Endothelial cell of umbilical vein (primary cell): ENCODE measurements at regions not wholly inside any gene's neighbourhood (a gene's known extent, or its start where the extent isn't known, plus 50 kb on each side); places are given as distances from the start of the nearest gene placed in this dataset.

Source experiments
- BruUV-seq: library from RNA; stranded (reverse); fragments of 400-500 nt; replicated peaks from 2 replicates; lab custom pipeline; 2021; lab: Mats Ljungman, UMichigan
- CTCF ChIA-PET: fragments of 300-600, 350-600 bp; sonication (Branson Sonifier 250); formaldehyde crosslinking; loops from one replicate; lab custom pipeline; 2021; ENCODE audit warnings: antibody characterized with exemption, inconsistent platforms; lab: Charles Lee
- POLR2A ChIA-PET: fragments of 300-600, 350-600 bp; sonication (Branson Sonifier 250); formaldehyde crosslinking; loops from one replicate; lab custom pipeline; 2021; ENCODE audit warnings: antibody characterized with exemption, inconsistent platforms; lab: Charles Lee
- DNase-seq: peaks from one replicate; pipeline ENCODE4 v3.0.0-alpha.2; 2011; ENCODE audit warnings: low read depth, low spot score
- FAIRE-seq: peaks from 2 replicates; lab custom pipeline; 2011; peaks lifted over from hg19 to GRCh38; lab: Jason Lieb, UNC
- H2AFZ ChIP-seq: 2 replicates; pipeline ENCODE4 v1.6.0; 2012; ENCODE audit warnings: low read depth, low read length, control low read depth, inconsistent platforms
- H3K27ac ChIP-seq: 2 replicates; pipeline ENCODE4 v1.5.1; 2011; ENCODE audit warnings: low read depth, mild to moderate bottlenecking, control low read depth, low read length, moderate library complexity; ENCODE audit not compliant: insufficient read depth
- H3K27me3 ChIP-seq, 2 experiments: 2 replicates each; pipeline versions ENCODE4 v1.6.0 to v1.6.1; 2011; ENCODE audit warnings: low read length in 2 of 2, mixed read lengths in 1 of 2; ENCODE audit not compliant: control insufficient read depth in 2 of 2, insufficient read depth in 2 of 2
- H3K36me3 ChIP-seq, 2 experiments: 2 replicates in 1 of 2; 3 replicates in 1 of 2; pipeline ENCODE4 v1.5.1; 2011; ENCODE audit warnings: low read length in 2 of 2, mild to moderate bottlenecking in 1 of 2, moderate library complexity in 1 of 2; ENCODE audit not compliant: control insufficient read depth in 2 of 2, insufficient read depth in 2 of 2; ENCODE audit errors: extremely low read depth in 1 of 2
- H3K4me1 ChIP-seq: 3 replicates; pipeline ENCODE4 v1.5.1; 2011; ENCODE audit warnings: mild to moderate bottlenecking, low read length; ENCODE audit not compliant: control insufficient read depth, insufficient read depth; ENCODE audit errors: extremely low read depth
- H3K4me2 ChIP-seq: 2 replicates; pipeline ENCODE4 v1.6.1; 2011; ENCODE audit warnings: low read length, control low read depth, mixed read lengths; ENCODE audit not compliant: insufficient read depth
- H3K4me3 ChIP-seq, 3 experiments: fragments of 200-600 bp in 1 of 3; sonication (generic), shearing (Covaris generic) in 1 of 3; replicated peaks in 1 of 3; 2 replicates each; pipeline ENCODE4 v1.5.1; 2011 to 2016; ENCODE audit warnings: control low read depth in 3 of 3, low read length in 3 of 3, mild to moderate bottlenecking in 2 of 3, inconsistent platforms in 1 of 3, low read depth in 1 of 3, moderate library complexity in 1 of 3; ENCODE audit not compliant: insufficient read depth in 1 of 3
- H3K79me2 ChIP-seq: 2 replicates; pipeline ENCODE4 v1.6.0; 2012; ENCODE audit warnings: low read length, inconsistent platforms; ENCODE audit not compliant: control insufficient read depth, insufficient read depth
- H3K9ac ChIP-seq: replicated peaks from 2 replicates; pipeline ENCODE3; 2011; ENCODE audit warnings: low read length, control low read depth; ENCODE audit not compliant: insufficient read depth; ENCODE audit errors: extremely low read depth
- H3K9me1 ChIP-seq: replicated peaks from 3 replicates; pipeline ENCODE4 v1.6.0; 2011; ENCODE audit warnings: mild to moderate bottlenecking, low read length; ENCODE audit not compliant: control insufficient read depth, insufficient read depth; ENCODE audit errors: extremely low read depth
- H3K9me3 ChIP-seq: replicated peaks from 2 replicates; pipeline ENCODE4 v1.5.1; 2012; ENCODE audit warnings: low read length, inconsistent platforms; ENCODE audit not compliant: control insufficient read depth, insufficient read depth
- H4K20me1 ChIP-seq: replicated peaks from 2 replicates; pipeline ENCODE3; 2011; ENCODE audit warnings: mild to moderate bottlenecking, low read length; ENCODE audit not compliant: control insufficient read depth, insufficient read depth; ENCODE audit errors: extremely low read depth
- EZH2 ChIP-seq: IDR thresholded peaks from 2 replicates; pipeline ENCODE4 v1.6.1; 2012; ENCODE audit warnings: borderline replicate concordance, low read depth, mild to moderate bottlenecking, moderate library complexity, low read length, inconsistent platforms; ENCODE audit not compliant: severe bottlenecking
- FOS ChIP-seq: IDR thresholded peaks from 2 replicates; pipeline ENCODE4 v1.6.1; 2011; ENCODE audit warnings: mild to moderate bottlenecking, low read length, moderate library complexity, borderline replicate concordance; ENCODE audit not compliant: insufficient read depth
- GATA2 ChIP-seq: IDR thresholded peaks from 2 replicates; pipeline ENCODE4 v1.7.0; 2011; ENCODE audit warnings: low read depth, mild to moderate bottlenecking, moderate library complexity, mixed read lengths, low read length; ENCODE audit not compliant: insufficient read length, insufficient read depth
- JUN ChIP-seq: IDR thresholded peaks from 2 replicates; pipeline ENCODE4 v1.6.1; 2011; ENCODE audit warnings: borderline replicate concordance, low read depth; ENCODE audit not compliant: insufficient read length, insufficient read depth
- MYC ChIP-seq: IDR thresholded peaks from one replicate; pipeline ENCODE4 v1.6.1; 2011; ENCODE audit warnings: mild to moderate bottlenecking, low read depth, low read length
- POLR2A ChIP-seq: IDR thresholded peaks from 2 replicates; pipeline ENCODE4 v1.6.1; 2012; ENCODE audit warnings: low read depth, mild to moderate bottlenecking, control low read depth, low read length
- POLR2AphosphoS5 ChIP-seq: IDR thresholded peaks from 2 replicates; pipeline ENCODE4 v1.6.1; 2012; ENCODE audit warnings: low read depth, mild to moderate bottlenecking, control low read depth, low read length, moderate library complexity; ENCODE audit not compliant: insufficient read depth
- dilution Hi-C: fragments of 300-500 bp; cut with MboI; formaldehyde crosslinking; loops from one replicate; pipeline ENCODE4 v1.15.0; 2019; ENCODE audit warnings: low sequenced_read_pairs; ENCODE audit not compliant: extremely low pct_ligation_motif_present
- intact Hi-C: fragments of 100-400 bp; cut with micrococcal nuclease; formaldehyde crosslinking; loops from one replicate; pipeline ENCODE4 v1.10.0; 2022
- TF ChIP-seq, protein P1 (sequence below), 2 donors: IDR thresholded peaks; 1 replicate in 1 of 2; 2 replicates in 1 of 2; pipeline ENCODE4 v1.5.1; 2011; ENCODE audit warnings: low read length in 2 of 2, mild to moderate bottlenecking in 2 of 2, moderate library complexity in 2 of 2, control low read depth in 1 of 2, inconsistent platforms in 1 of 2, low read depth in 1 of 2; ENCODE audit not compliant: insufficient read depth in 1 of 2; ENCODE audit errors: extremely low read depth in 1 of 2
- TF ChIP-seq, protein P2 (sequence below): IDR thresholded peaks from 2 replicates; pipeline ENCODE4 v1.6.1; 2011; ENCODE audit not compliant: insufficient read depth, insufficient read length

DNA sequence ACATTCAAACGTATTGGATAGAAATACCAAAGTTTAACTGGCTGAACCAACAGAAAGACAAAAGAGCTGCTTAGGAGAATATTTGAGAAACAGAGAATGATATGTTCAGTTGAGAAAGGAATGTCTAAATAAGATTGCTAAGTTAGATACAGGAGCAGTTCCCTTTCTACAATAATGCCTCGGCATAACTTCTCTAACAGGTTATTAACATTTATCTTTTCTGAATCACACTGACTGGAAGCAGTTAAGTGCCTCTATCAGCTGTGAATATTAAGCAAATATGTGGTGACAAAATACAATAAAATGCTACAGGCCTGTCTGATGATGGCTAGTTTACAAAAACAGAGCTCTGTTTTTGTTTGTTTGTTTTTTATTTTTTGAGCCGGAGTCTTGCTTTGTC is 121.9 kb downstream of the KCNK1 start:
- dilution Hi-C loops = no loop called here
- no peaks in the 10 kb centered on the region for H3K36me3 ChIP-seq
- no peak overlapping the region for H3K4me3 ChIP-seq
- peaks cover 2% of the 10 kb centered on the region for H3K9me3 ChIP-seq
- H3K27ac ChIP-seq = no peak overlapping the region
- H3K4me2 ChIP-seq = no peak overlapping the region
- H3K27me3 ChIP-seq = no peaks in the 10 kb centered on the region
- H3K9me1 ChIP-seq = no peaks in the 10 kb centered on the region
- no peaks in the 10 kb centered on the region for H4K20me1 ChIP-seq
- no peak overlapping the region for H3K9ac ChIP-seq
- intact Hi-C loops = no loop called here
- H3K4me1 ChIP-seq = no peaks in the 10 kb centered on the region
- BruUV-seq = no TSS peak
- H2AFZ ChIP-seq = no peak overlapping the region
- FAIRE-seq = no peak
- H3K79me2 ChIP-seq = no peaks in the 10 kb centered on the region
- CTCF ChIA-PET = no interaction called here
- POLR2A ChIA-PET = no interaction called here
- TF ChIP-seq POLR2AphosphoS5 (no peak), MYC (no peak), FOS (no peak), EZH2 (no peak), GATA2 (no peak), POLR2A (no peak), JUN (no peak)
- TF ChIP-seq, protein P1, sequence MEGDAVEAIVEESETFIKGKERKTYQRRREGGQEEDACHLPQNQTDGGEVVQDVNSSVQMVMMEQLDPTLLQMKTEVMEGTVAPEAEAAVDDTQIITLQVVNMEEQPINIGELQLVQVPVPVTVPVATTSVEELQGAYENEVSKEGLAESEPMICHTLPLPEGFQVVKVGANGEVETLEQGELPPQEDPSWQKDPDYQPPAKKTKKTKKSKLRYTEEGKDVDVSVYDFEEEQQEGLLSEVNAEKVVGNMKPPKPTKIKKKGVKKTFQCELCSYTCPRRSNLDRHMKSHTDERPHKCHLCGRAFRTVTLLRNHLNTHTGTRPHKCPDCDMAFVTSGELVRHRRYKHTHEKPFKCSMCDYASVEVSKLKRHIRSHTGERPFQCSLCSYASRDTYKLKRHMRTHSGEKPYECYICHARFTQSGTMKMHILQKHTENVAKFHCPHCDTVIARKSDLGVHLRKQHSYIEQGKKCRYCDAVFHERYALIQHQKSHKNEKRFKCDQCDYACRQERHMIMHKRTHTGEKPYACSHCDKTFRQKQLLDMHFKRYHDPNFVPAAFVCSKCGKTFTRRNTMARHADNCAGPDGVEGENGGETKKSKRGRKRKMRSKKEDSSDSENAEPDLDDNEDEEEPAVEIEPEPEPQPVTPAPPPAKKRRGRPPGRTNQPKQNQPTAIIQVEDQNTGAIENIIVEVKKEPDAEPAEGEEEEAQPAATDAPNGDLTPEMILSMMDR (IDR thresholded peaks at IDR 0.05; ENCODE audit: extremely low read depth in 1 of 2, insufficient read depth in 1 of 2, low read depth in 1 of 2, low read length in 2 of 2) = no peak
- TF ChIP-seq, protein P2, sequence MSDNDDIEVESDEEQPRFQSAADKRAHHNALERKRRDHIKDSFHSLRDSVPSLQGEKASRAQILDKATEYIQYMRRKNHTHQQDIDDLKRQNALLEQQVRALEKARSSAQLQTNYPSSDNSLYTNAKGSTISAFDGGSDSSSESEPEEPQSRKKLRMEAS = no peak
- DNase-seq = no peak
